Adipocyte (in vitro differentiated cells): ENCODE measurements at regions not wholly inside any gene's neighbourhood (a gene's known extent, or its start where the extent isn't known, plus 50 kb on each side); places are given as distances from the start of the nearest gene placed in this dataset.

Source experiments
- DNase-seq: peaks from one replicate; pipeline ENCODE4 v3.0.0-alpha.2; 2015; ENCODE audit warnings: low read depth
- H3K27me3 ChIP-seq: replicated peaks from 2 replicates; pipeline ENCODE4 v1.7.0; 2013; ENCODE audit warnings: mild to moderate bottlenecking, low read length, moderate library complexity; ENCODE audit not compliant: control insufficient read depth, insufficient read depth
- H3K36me3 ChIP-seq: 2 replicates; pipeline ENCODE4 v1.7.0; 2013; ENCODE audit warnings: low read length, mild to moderate bottlenecking, moderate library complexity; ENCODE audit not compliant: control insufficient read depth, insufficient read depth, severe bottlenecking
- H3K4me1 ChIP-seq: 2 replicates; pipeline ENCODE4 v1.7.0; 2013; ENCODE audit warnings: mild to moderate bottlenecking, low read length, moderate library complexity; ENCODE audit not compliant: control insufficient read depth, insufficient read depth
- H3K4me3 ChIP-seq: 2 replicates; pipeline ENCODE4 v1.7.0; 2013; ENCODE audit warnings: mild to moderate bottlenecking, low read length, moderate library complexity
- H3K9ac ChIP-seq: 2 replicates; pipeline ENCODE4 v1.7.0; 2013; ENCODE audit warnings: mild to moderate bottlenecking, low read length, moderate library complexity
- H3K9me3 ChIP-seq: 2 replicates; pipeline ENCODE4 v1.7.0; 2013; ENCODE audit warnings: mild to moderate bottlenecking, low read length, moderate library complexity; ENCODE audit not compliant: control insufficient read depth

DNA sequence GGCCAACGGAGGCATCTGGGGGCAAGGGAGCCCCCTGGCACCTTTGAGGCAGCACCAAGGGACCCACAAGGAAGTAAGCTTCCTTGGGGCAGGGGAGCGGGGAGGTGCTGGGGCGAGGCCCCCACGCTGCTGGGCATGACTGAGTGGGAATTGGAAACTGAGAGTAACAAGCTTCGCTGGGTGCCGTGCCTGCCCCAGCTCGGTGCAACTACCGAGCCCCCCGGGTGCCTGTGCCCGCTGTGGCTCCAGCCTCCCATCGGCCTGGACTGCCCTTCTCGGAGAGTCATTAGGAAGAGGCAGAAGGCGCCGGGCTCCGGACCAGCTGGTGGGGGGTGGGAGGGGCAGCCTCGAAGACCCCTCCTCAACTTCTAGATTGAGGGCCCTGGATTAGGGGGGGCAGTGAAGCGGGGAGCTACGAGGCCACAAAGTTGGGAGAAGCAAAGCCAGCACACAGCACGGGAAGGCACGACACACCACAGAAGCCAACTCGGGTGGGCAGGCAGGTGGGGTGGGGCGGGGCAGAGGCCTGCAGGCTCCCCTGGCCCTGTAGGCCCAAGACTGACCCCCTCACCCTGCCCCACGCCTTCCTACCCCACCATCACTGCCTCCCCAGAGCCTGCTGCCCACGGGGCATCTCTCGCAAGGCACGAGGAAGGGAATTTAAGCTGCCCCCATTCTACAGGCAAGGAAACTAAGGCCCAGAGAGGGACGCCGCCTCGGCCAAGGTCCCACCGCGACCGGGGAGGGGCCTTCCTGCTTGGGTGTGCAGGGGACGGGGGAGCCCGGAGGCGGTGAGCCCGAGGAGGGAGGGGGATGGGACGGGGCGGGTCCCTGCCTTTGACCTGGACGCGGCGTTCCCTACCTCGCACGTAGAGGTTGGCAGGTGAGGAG is 83.2 kb downstream of the PTPRS start:
- DNase-seq, result no peak
- Histone ChIP-seq H3K4me1 (peaks cover 10% of the 10 kb centered on the region), H3K4me3 (no peak overlapping the region), H3K27me3 (no peaks in the 10 kb centered on the region), H3K9me3 (peaks cover 15% of the 10 kb centered on the region), H3K36me3 (peaks cover 76% of the 10 kb centered on the region), H3K9ac (no peak overlapping the region)

DNA sequence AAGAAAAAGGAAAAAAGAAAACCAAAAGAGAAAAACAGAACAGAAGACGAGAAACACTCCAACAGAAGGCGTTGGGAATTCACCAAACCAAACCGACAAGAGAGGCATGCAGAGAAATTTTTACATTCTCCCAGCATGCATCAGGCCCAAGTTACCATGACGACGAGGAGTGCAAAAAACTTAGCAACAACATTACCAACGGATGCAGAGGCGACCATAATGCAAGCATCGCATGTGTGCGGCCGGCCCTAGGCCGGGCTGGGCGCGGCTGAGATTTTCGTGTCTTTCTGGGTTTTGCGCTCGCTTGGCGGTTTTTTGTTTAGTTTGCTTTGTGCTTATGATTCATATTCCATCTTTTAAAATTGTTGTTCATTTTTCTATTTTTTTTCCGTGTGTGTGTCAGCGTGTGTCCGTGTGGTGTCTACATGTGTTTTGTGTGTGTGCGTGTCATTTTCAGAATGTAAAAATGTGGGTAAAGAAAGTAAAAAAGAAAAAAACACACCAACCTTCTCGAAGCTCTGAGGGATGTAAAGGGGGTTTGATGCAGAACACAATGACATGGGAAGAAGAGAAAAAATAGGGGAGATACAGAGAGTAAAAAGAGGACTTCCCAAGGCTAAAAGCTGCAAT is 84.9 kb downstream of the PTPRS start:
- Histone ChIP-seq H3K4me3 (no peak overlapping the region), H3K4me1 (peaks cover 10% of the 10 kb centered on the region), H3K36me3 (peaks cover 61% of the 10 kb centered on the region), H3K9me3 (peaks cover 15% of the 10 kb centered on the region), H3K27me3 (no peaks in the 10 kb centered on the region), H3K9ac (no peak overlapping the region)
- DNase-seq, result no peak

DNA sequence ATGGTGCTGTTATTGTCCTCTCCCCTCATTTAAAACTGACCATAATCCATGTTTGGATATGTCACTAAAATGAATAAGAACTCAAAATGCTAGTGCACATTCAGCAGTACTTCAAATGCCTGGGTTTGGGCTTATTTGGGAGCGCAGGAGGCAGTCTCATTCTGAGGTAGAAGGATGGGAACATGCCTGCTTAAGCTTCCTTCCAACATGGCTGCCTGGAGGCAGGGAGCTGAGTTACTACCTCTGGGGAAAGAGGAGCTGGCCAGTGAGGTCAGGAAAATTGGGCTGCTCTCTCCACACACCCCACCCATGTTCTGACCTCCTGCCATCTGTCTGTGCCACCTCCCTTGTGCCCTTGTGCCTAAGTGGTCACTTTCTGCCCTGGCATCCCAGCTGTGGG is 85.7 kb downstream of the PTPRS start:
- Histone ChIP-seq H3K4me1 (peaks cover 10% of the 10 kb centered on the region), H3K36me3 (peaks cover 60% of the 10 kb centered on the region), H3K4me3 (no peak overlapping the region), H3K9ac (no peak overlapping the region), H3K9me3 (peaks cover 15% of the 10 kb centered on the region), H3K27me3 (no peaks in the 10 kb centered on the region)
- no peak for DNase-seq

DNA sequence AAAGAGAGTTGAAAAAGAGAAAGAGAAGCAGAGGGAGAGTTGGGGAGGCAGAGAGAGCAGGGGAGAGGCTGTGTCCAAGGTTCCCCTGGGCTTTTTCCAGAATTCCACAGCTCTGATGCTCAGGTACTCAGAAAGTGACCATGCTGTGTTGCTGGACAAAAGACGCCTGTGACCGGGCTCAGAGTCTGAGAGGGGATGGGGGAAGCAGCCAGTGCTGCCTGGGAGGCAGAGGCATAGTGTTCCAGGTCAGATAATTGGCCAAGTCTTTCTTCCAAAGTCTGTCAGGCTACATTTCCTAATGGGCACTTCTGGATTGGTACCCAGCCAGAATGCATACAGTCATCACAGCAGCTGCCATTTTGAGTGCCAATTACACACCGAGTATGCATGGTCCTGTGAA is 86.1 kb downstream of the PTPRS start:
- Histone ChIP-seq H3K4me1 (peaks cover 10% of the 10 kb centered on the region), H3K36me3 (peaks cover 60% of the 10 kb centered on the region)
- no peak for DNase-seq

DNA sequence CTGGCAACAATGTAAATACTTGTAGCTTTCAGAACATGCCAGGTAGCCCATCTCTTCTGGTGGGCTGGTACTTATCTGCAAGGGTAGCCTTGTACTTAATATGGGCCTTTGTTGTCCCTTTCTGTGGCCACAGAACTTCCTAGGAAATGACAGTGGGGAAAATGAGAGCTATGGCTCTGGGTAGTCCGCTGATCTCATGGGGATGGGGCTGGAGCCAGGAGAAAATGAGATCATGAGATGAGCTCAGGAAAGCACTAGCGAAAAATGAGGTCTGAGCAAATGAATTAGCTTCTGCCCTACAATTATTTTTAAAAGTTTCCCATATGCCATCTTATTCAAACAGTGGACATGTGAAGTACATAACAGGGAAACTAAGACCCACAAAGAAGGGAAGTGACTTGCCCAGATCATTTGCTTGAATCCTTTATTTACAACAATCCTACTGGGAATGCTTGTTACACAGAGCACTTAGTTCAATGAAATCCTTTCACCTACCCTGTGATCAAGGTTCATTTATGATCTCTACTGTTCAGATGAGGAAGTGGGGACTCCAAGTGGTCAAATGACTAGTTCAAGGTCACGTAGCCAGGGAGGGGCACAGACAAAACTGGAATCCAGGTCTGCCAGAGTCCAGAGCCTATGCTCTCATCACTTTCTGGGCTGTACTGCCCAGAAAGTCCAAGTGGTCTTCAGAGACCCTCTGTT is 87.1 kb downstream of the PTPRS start:
- peaks cover 56% of the 10 kb centered on the region for H3K36me3 ChIP-seq
- H3K4me3 ChIP-seq, result no peak overlapping the region
- H3K4me1 ChIP-seq, result peaks cover 10% of the 10 kb centered on the region
- DNase-seq, result no peak
- no peaks in the 10 kb centered on the region for H3K27me3 ChIP-seq
- H3K9ac ChIP-seq, result peak overlapping the region; percentile 7
- peaks cover 15% of the 10 kb centered on the region for H3K9me3 ChIP-seq

More for the DNA sequence above, 86.1 kb downstream of the PTPRS start:
- Histone ChIP-seq H3K27me3 (no peaks in the 10 kb centered on the region), H3K4me3 (no peak overlapping the region), H3K9me3 (peaks cover 15% of the 10 kb centered on the region), H3K9ac (no peak overlapping the region)

DNA sequence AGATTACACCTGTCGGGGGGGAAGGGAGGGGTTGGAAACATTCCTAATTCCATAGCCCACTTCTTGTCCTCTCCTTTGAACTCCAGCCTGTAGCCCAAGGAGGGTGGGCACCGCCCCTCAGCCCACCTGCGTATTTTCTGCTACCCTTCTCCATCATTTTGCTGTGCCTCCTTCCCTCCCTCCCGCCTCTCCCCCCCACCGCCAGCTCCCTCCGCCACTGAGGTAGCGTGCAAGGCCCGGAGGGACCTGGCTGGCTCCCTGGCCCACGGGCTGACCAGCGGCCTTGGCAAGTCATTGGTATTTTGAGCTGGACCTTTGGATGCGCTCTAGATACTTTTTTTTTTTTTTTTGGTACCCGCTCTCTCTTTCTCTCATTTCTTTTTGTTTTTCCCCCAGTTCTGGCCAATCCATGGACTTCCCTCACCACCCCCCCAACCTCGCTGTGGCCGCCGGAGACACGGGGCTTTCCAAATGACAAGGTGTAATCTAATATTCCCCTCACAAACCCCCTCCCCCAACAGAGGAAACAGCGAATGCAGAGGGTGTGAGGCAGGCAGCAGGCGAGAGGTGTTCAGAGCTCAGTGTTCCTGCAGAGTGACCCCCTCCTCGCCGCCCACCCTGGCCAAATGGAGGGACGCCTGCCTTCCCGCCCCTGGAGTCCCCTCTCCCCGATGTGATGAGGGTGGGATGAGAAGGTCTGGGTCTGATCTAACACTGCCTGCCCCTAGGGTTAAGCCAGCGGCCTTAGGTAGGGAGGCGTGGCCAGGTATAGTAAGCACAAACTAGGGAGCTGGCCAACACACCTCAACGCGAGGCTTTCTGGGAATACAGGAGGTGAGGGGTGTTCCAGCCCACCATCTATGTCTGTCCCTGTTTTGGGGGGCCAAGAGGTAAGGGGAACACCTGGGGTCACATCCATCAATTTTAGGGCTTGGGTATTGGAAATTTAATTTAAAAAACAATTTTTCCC is 89.2 kb downstream of the PTPRS start:
- no peak for DNase-seq
- H3K4me3 ChIP-seq, result no peak overlapping the region
- peaks cover 15% of the 10 kb centered on the region for H3K9me3 ChIP-seq
- no peaks in the 10 kb centered on the region for H3K27me3 ChIP-seq
- H3K36me3 ChIP-seq, result peaks cover 49% of the 10 kb centered on the region
- peaks cover 10% of the 10 kb centered on the region for H3K4me1 ChIP-seq
- H3K9ac ChIP-seq, result no peak overlapping the region

DNA sequence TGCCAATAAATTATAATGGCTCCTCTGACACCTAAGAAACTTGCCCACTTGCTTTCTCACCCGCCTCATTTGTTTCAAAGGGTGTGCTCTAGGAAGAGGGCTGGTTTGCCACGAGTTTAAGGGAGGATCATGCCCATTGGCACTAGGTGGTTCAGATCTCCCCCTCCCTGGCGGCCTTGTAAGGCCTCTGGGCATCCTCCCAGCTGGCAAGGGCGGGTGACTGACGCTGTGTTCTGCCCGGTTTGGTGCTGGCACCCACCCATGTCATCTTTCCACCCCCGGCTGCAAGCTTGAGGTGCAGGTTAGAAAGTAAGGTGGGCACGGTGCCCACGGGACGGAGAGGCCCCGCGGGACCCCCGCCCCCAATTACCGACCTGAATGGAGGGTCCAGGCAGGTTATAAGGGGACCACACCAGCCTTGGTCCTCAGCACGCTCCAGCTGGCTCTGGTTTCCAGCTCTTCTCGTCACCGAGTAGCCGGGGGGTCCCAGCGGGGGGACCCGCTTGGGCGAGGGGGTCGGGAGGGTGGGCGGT is 90.4 kb downstream of the PTPRS start:
- Histone ChIP-seq H3K36me3 (peaks cover 47% of the 10 kb centered on the region), H3K4me1 (peaks cover 10% of the 10 kb centered on the region), H3K9ac (no peak overlapping the region), H3K9me3 (peaks cover 9% of the 10 kb centered on the region), H3K4me3 (no peak overlapping the region), H3K27me3 (no peaks in the 10 kb centered on the region)
- DNase-seq, result no peak

DNA sequence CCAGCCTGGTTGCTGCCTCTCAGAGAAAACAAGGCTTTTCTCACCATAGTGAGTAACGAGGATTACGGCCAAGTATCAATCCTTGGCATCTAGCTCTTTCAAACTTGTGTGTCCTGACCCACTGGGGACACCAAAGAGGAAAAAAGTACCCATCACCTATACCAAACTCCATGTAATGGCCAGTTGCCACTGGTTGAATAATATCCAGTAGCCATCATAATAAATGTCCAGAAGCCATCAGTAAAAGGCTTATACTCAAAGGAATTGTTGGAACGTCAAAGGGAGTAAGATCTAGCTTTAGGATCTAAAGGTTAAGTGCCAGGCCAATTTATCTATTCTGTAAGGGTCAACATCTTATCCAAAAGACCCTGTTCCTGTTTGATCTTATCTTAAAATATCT is 91.1 kb downstream of the PTPRS start:
- no peak for DNase-seq
- no peak overlapping the region for H3K4me3 ChIP-seq
- H3K36me3 ChIP-seq, result peaks cover 40% of the 10 kb centered on the region
- H3K9ac ChIP-seq, result no peak overlapping the region
- H3K9me3 ChIP-seq, result peaks cover 2% of the 10 kb centered on the region
- peaks cover 10% of the 10 kb centered on the region for H3K4me1 ChIP-seq
- no peaks in the 10 kb centered on the region for H3K27me3 ChIP-seq

DNA sequence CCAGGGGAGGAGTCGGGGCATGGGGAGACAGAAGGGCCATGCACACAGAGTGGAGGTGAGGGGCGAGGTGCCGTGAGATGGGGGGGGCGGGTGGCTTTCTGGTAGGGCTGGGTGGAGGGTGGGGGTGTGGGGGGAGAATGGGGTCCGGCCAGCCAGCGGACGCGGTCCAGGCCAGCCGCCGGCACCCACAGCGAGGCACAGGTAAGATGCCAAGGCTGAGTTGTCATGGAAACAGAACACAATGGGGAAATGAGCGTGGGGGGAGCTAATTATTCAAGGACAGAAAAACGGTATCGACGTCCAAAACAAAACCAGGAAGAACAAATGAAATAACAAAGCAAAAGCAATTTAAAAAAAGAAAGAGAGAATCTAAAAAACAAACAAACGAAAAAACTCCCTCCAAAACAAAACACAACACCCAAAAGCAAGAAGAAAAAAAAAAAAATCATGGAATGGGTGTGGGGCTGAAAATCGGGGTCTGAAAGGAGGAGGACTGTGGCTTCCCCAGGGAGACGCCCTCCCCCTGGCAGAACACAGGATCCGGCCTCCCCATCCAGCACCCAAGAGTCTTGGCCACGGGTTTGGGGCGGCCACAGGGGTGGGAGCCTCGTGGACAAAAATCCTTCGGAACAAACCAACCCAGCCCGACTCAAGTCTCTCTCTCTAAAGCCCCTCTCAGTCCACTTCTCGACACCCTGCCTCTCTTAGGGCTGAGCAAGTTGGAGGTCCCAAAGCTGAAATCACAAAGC is 92.5 kb downstream of the PTPRS start:
- no peak for DNase-seq
- Histone ChIP-seq H3K27me3 (no peaks in the 10 kb centered on the region), H3K9me3 (no peaks in the 10 kb centered on the region), H3K4me1 (peaks cover under 1% of the 10 kb centered on the region), H3K4me3 (no peak overlapping the region), H3K9ac (no peak overlapping the region), H3K36me3 (peaks cover 41% of the 10 kb centered on the region)

DNA sequence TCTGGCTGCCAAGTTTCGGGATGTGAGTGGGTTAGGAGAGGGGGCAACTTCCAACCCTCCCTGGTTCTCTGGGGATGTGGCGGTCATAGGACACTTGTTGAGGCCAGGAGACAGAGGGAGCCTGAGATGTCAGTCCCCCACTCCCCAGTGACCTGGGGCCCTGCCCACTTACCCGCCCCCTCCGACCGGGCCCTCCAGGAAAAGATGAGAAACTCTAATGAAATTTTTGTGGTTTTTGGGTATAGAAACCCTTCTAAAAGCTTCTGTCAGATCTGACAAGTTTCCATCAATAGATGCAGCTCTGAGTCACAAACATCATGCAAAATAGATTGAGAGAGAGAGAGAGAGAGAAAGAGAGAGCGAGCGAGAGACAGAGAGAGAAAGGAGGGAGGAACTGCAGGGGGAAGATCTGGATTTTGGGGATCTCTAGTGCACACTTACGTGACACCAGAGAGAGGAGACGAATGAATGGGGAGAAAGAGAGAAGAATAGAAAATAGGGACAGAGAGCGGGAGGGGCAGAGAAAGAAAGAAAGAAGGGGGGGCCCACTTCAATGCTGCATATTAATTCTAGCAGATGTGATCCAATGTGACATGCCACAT is 94.0 kb downstream of the PTPRS start:
- H3K9me3 ChIP-seq, result no peaks in the 10 kb centered on the region
- H3K27me3 ChIP-seq, result no peaks in the 10 kb centered on the region
- no peak overlapping the region for H3K4me3 ChIP-seq
- peaks cover 46% of the 10 kb centered on the region for H3K36me3 ChIP-seq
- no peaks in the 10 kb centered on the region for H3K4me1 ChIP-seq
- DNase-seq, result no peak
- H3K9ac ChIP-seq, result no peak overlapping the region
